Neural progenitor cell (in vitro differentiated cells): ENCODE measurements at regions not wholly inside any gene's neighbourhood (a gene's known extent, or its start where the extent isn't known, plus 50 kb on each side); places are given as distances from the start of the nearest gene placed in this dataset.

Experiments used
- DNase-seq: peaks from one replicate; pipeline ENCODE4 v3.0.0-alpha.2; 2016; ENCODE audit warnings: low spot score
- H2AFZ ChIP-seq: fragments of 200-600 bp; sonication (generic); replicated peaks from 2 replicates; pipeline ENCODE4 v1.6.1; 2016; ENCODE audit warnings: antibody characterized with exemption
- H3F3A ChIP-seq: fragments of 200-600 bp; sonication (generic); 2 replicates; pipeline ENCODE4 v1.6.1; 2016; ENCODE audit warnings: antibody characterized with exemption, low read depth
- H3K27ac ChIP-seq: fragments of 200-600 bp; sonication (generic); 2 replicates; pipeline ENCODE4 v1.5.1; 2016; ENCODE audit warnings: mild to moderate bottlenecking
- H3K27me3 ChIP-seq: fragments of 200-600 bp; sonication (generic); 2 replicates; pipeline ENCODE4 v1.6.1; 2016; ENCODE audit warnings: mild to moderate bottlenecking, moderate library complexity
- H3K36me3 ChIP-seq: fragments of 200-600 bp; sonication (generic); 2 replicates; pipeline ENCODE4 v1.5.1; 2016
- H3K4me1 ChIP-seq: fragments of 200-600 bp; sonication (generic); 2 replicates; pipeline ENCODE4 v1.6.1; 2016; ENCODE audit warnings: mixed run types
- H3K4me2 ChIP-seq: fragments of 200-600 bp; sonication (generic); 2 replicates; pipeline ENCODE4 v1.6.1; 2016
- H3K4me3 ChIP-seq: fragments of 200-600 bp; sonication (generic); 2 replicates; pipeline ENCODE4 v1.5.1; 2016
- H3K79me2 ChIP-seq: fragments of 200-600 bp; sonication (generic); 2 replicates; pipeline ENCODE4 v1.6.1; 2016; ENCODE audit warnings: low read depth
- H3K9ac ChIP-seq: fragments of 200-600 bp; sonication (generic); 2 replicates; pipeline ENCODE4 v1.6.1; 2016
- H3K9me3 ChIP-seq: fragments of 200-600 bp; sonication (generic); 2 replicates; pipeline ENCODE4 v1.5.1; 2016; ENCODE audit warnings: low read depth
- H4K20me1 ChIP-seq: fragments of 200-600 bp; sonication (generic); 2 replicates; pipeline ENCODE4 v1.6.1; 2016; ENCODE audit warnings: low read depth
- H3K27ac Mint-ChIP-seq: 3 replicates; pipeline ENCODE4 v1.8.0; 2021; ENCODE audit warnings: mixed read lengths
- H3K27me3 Mint-ChIP-seq: 2 replicates; pipeline ENCODE4 v1.8.0; 2022; ENCODE audit warnings: low read depth, mild to moderate bottlenecking, inconsistent platforms, moderate library complexity, mixed read lengths; ENCODE audit not compliant: insufficient read depth
- H3K36me3 Mint-ChIP-seq: 3 replicates; pipeline ENCODE4 v1.8.0; 2021; ENCODE audit warnings: mixed read lengths
- H3K4me1 Mint-ChIP-seq: 3 replicates; pipeline ENCODE4 v1.8.0; 2021; ENCODE audit warnings: mixed read lengths
- H3K4me3 Mint-ChIP-seq: 3 replicates; pipeline ENCODE4 v1.8.0; 2021; ENCODE audit warnings: mild to moderate bottlenecking, moderate library complexity, mixed read lengths
- H3K9me3 Mint-ChIP-seq: 3 replicates; pipeline ENCODE4 v1.8.0; 2020; ENCODE audit warnings: mixed read lengths
- CTCF ChIP-seq: fragments of 200-600 bp; sonication (generic); IDR thresholded peaks from 2 replicates; pipeline ENCODE4 v1.5.1; 2017; ENCODE audit warnings: antibody characterized with exemption, mild to moderate bottlenecking
- EZH2 ChIP-seq: fragments of 200-600 bp; sonication (generic); IDR thresholded peaks from 2 replicates; pipeline ENCODE4 v1.6.1; 2017; ENCODE audit warnings: antibody characterized with exemption, mild to moderate bottlenecking, moderate library complexity
- EZH2phosphoT487 ChIP-seq: fragments of 200-600 bp; sonication (generic); IDR thresholded peaks from 2 replicates; pipeline ENCODE4 v1.6.1; 2017; ENCODE audit warnings: antibody characterized with exemption

GRCh38 chr11:57881647-57882046 lies 120.0 kb downstream of the CTNND1 start:
- Histone ChIP-seq H3K4me2 (no peak overlapping the region), H3F3A (no peaks in the 10 kb centered on the region), H4K20me1 (no peaks in the 10 kb centered on the region), H3K27me3 (no peaks in the 10 kb centered on the region), H3K9me3 (no peaks in the 10 kb centered on the region), H2AFZ (no peak overlapping the region), H3K9ac (no peak overlapping the region), H3K27ac (no peak overlapping the region), H3K79me2 (no peaks in the 10 kb centered on the region), H3K4me1 (no peaks in the 10 kb centered on the region), H3K36me3 (no peaks in the 10 kb centered on the region), H3K4me3 (no peak overlapping the region)
- no peak overlapping the region for H3K27ac Mint-ChIP-seq
- peaks cover 7% of the 10 kb centered on the region for H3K27me3 Mint-ChIP-seq
- H3K4me3 Mint-ChIP-seq = no peak overlapping the region
- no peaks in the 10 kb centered on the region for H3K36me3 Mint-ChIP-seq
- DNase-seq = no peak
- H3K4me1 Mint-ChIP-seq = no peaks in the 10 kb centered on the region
- TF ChIP-seq CTCF = no peak
- TF ChIP-seq EZH2phosphoT487 = no peak
- TF ChIP-seq EZH2 = no peak
- H3K9me3 Mint-ChIP-seq = no peaks in the 10 kb centered on the region

- Histone ChIP-seq H3K27me3 (no peaks in the 10 kb centered on the region), H2AFZ (no peak overlapping the region), H3K36me3 (no peaks in the 10 kb centered on the region), H3K4me3 (no peak overlapping the region), H3K9me3 (no peaks in the 10 kb centered on the region), H3F3A (no peaks in the 10 kb centered on the region), H3K4me2 (no peak overlapping the region), H3K27ac (no peak overlapping the region), H4K20me1 (no peaks in the 10 kb centered on the region), H3K79me2 (no peaks in the 10 kb centered on the region), H3K4me1 (no peaks in the 10 kb centered on the region), H3K9ac (no peak overlapping the region)
- no peak for DNase-seq
- Mint-ChIP-seq H3K27me3 (peaks cover 7% of the 10 kb centered on the region), H3K36me3 (no peaks in the 10 kb centered on the region), H3K9me3 (no peaks in the 10 kb centered on the region), H3K4me3 (no peak overlapping the region), H3K4me1 (no peaks in the 10 kb centered on the region), H3K27ac (no peak overlapping the region)
- TF ChIP-seq EZH2phosphoT487 = no peak
- TF ChIP-seq CTCF = no peak
These were observed 122.0 kb downstream of the CTNND1 start for GRCh38 chr11:57883630-57884029.

- H3K36me3 Mint-ChIP-seq = no peaks in the 10 kb centered on the region
- Histone ChIP-seq H3K4me1 (no peaks in the 10 kb centered on the region), H3K4me3 (no peak overlapping the region), H3K79me2 (no peaks in the 10 kb centered on the region), H3K4me2 (no peak overlapping the region), H3F3A (no peaks in the 10 kb centered on the region), H2AFZ (no peak overlapping the region), H3K9ac (no peak overlapping the region), H4K20me1 (no peaks in the 10 kb centered on the region), H3K27me3 (no peaks in the 10 kb centered on the region), H3K27ac (no peak overlapping the region), H3K9me3 (no peaks in the 10 kb centered on the region), H3K36me3 (no peaks in the 10 kb centered on the region)
- H3K9me3 Mint-ChIP-seq = no peaks in the 10 kb centered on the region
- no peaks in the 10 kb centered on the region for H3K4me1 Mint-ChIP-seq
- H3K27me3 Mint-ChIP-seq = peaks cover 7% of the 10 kb centered on the region
- H3K4me3 Mint-ChIP-seq = no peak overlapping the region
- peak; percentile 52 for DNase-seq
- H3K27ac Mint-ChIP-seq = no peak overlapping the region
- TF ChIP-seq EZH2phosphoT487 (no peak), EZH2 (no peak), CTCF (no peak)
These were observed 123.9 kb downstream of the CTNND1 start for GRCh38 chr11:57885298-57886050.
